NCI-H128 (cell line): ENCODE measurements at regions not wholly inside any gene's neighbourhood (a gene's known extent, or its start where the extent isn't known, plus 50 kb on each side); places are given as distances from the start of the nearest gene placed in this dataset.

Experiments
- DNase-seq: peaks from one replicate; lab custom pipeline; 2025; ENCODE audit not compliant: unreplicated experiment; lab: John Stamatoyannopoulos, UW

GRCh38 chr1:88186911-88187310, 497.2 kb upstream of the PKN2 start:
- DNase-seq, result no peak

- DNase-seq, result no peak
Measured at GRCh38 chr1:88188038-88188437, 496.0 kb upstream of the PKN2 start.

- DNase-seq, result no peak
Measured at GRCh38 chr1:88189525-88189924, 494.5 kb upstream of the PKN2 start.

- no peak for DNase-seq
Measured at GRCh38 chr1:88191917-88192316, 492.2 kb upstream of the PKN2 start.

GRCh38 chr1:88194542-88194941, 489.5 kb upstream of the PKN2 start:
- no peak for DNase-seq

- DNase-seq, result no peak
Measured at GRCh38 chr1:88200545-88200944, 483.5 kb upstream of the PKN2 start.

- no peak for DNase-seq
Measured at GRCh38 chr1:88204111-88204510, 480.0 kb upstream of the PKN2 start.

GRCh38 chr1:88204612-88205167, 479.4 kb upstream of the PKN2 start:
- no peak for DNase-seq

- no peak for DNase-seq
Measured at GRCh38 chr1:88208389-88208788, 475.7 kb upstream of the PKN2 start.

GRCh38 chr1:88210103-88210787, 473.8 kb upstream of the PKN2 start:
- DNase-seq, result no peak

GRCh38 chr1:88216441-88216840, 467.6 kb upstream of the PKN2 start:
- DNase-seq, result no peak

GRCh38 chr1:88217386-88217785, 466.7 kb upstream of the PKN2 start:
- DNase-seq, result no peak

- DNase-seq, result no peak
Measured at GRCh38 chr1:88219521-88219920, 464.6 kb upstream of the PKN2 start.

GRCh38 chr1:88221411-88221810, 462.7 kb upstream of the PKN2 start:
- no peak for DNase-seq

GRCh38 chr1:88224906-88225305, 459.2 kb upstream of the PKN2 start:
- DNase-seq, result no peak

GRCh38 chr1:88228114-88228513, 456.0 kb upstream of the PKN2 start:
- DNase-seq, result no peak

GRCh38 chr1:88230126-88230525, 453.9 kb upstream of the PKN2 start:
- DNase-seq, result no peak

- no peak for DNase-seq
Measured at GRCh38 chr1:88237058-88237457, 447.0 kb upstream of the PKN2 start.

GRCh38 chr1:88239205-88239604, 444.9 kb upstream of the PKN2 start:
- no peak for DNase-seq

GRCh38 chr1:88247666-88248065, 436.4 kb upstream of the PKN2 start:
- DNase-seq, result no peak

- no peak for DNase-seq
Measured at GRCh38 chr1:88250915-88251314, 433.2 kb upstream of the PKN2 start.

GRCh38 chr1:88252745-88253144, 431.3 kb upstream of the PKN2 start:
- DNase-seq, result no peak

GRCh38 chr1:88265606-88266005, 418.5 kb upstream of the PKN2 start:
- DNase-seq, result no peak
